BLaER1 (cell line): ENCODE measurements at regions not wholly inside any gene's neighbourhood (a gene's known extent, or its start where the extent isn't known, plus 50 kb on each side); places are given as distances from the start of the nearest gene placed in this dataset.
"Not testable (repeated sequence)": the region's sequence is repeated elsewhere in the genome, so short reads cannot be mapped to it uniquely, and the experiment has no call there.

Experiments
- H3K27ac ChIP-seq: shearing (Covaris generic); formaldehyde crosslinking; 2 replicates; pipeline ENCODE4 v1.8.1; 2022
- H3K27me3 ChIP-seq: shearing (Covaris generic); formaldehyde crosslinking; 2 replicates; pipeline ENCODE4 v1.8.1; 2022
- H3K36me3 ChIP-seq: shearing (Covaris generic); formaldehyde crosslinking; 2 replicates; pipeline ENCODE4 v1.8.1; 2022
- H3K4me1 ChIP-seq: shearing (Covaris generic); formaldehyde crosslinking; 2 replicates; pipeline ENCODE4 v1.8.1; 2022
- H3K4me2 ChIP-seq: shearing (Covaris generic); formaldehyde crosslinking; 2 replicates; pipeline ENCODE4 v1.8.1; 2022
- H3K4me3 ChIP-seq: shearing (Covaris generic); formaldehyde crosslinking; 2 replicates; pipeline ENCODE4 v1.8.1; 2022
- H3K9ac ChIP-seq: shearing (Covaris generic); formaldehyde crosslinking; 2 replicates; pipeline ENCODE4 v1.8.1; 2022
- H3K9me3 ChIP-seq: shearing (Covaris generic); formaldehyde crosslinking; 2 replicates; pipeline ENCODE4 v1.8.1; 2022
- H4K20me1 ChIP-seq: shearing (Covaris generic); formaldehyde crosslinking; 2 replicates; pipeline ENCODE4 v1.8.1; 2022
- Cebpa-rat ChIP-seq: shearing (Covaris generic); IDR thresholded peaks from 2 replicates; pipeline ENCODE4 v1.8.1; 2022

DNA sequence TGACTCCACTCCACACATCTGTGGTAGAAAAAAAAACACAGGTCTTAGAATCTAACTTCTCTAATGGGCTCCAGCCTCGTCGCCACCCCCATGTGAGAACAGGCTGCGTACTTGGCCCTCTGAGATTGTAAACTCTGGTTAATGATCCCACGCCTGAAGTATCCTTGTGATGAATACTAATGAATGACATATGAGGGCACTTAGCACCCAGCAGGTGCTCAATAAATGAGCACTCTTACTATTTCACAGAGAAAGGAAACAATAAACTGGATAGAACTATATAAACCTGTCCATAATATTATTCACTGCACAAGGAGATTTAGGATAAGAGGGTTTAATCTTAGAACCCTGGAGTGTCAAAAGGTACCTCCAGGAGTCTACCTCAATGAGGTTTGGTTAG, 310.1 kb upstream of the HNRNPA3 start:
- H3K36me3 ChIP-seq = no peaks in the 10 kb centered on the region
- no peak overlapping the region for H3K4me3 ChIP-seq
- H3K9me3 ChIP-seq = no peaks in the 10 kb centered on the region
- no peak overlapping the region for H3K27ac ChIP-seq
- H3K9ac ChIP-seq = no peak overlapping the region
- no peak for TF ChIP-seq Cebpa-rat
- no peaks in the 10 kb centered on the region for H3K27me3 ChIP-seq
- no peak overlapping the region for H3K4me2 ChIP-seq
- H4K20me1 ChIP-seq = no peaks in the 10 kb centered on the region
- H3K4me1 ChIP-seq = no peaks in the 10 kb centered on the region

DNA sequence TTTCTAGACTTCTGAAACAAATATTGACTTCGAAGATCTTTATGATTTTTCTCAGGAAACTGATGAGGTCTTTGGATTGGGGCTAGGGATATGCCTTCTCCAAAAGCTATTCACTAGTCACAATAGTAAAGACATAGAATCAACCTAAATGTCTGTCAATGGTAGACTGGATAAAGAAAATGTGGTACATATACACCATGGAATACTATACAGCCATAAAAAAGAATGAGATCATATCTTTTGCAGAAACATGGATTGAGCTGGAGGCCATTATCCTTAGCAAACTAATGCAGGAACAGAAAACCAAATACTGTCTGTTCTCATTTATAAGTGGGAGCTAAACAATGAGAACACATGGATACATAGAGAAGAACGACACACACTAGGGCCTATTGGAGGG, 308.5 kb upstream of the HNRNPA3 start:
- not testable (repeated sequence) for H3K4me3 ChIP-seq, H3K4me2 ChIP-seq, H3K4me1 ChIP-seq, H3K9me3 ChIP-seq, H3K36me3 ChIP-seq, H3K27me3 ChIP-seq, H3K9ac ChIP-seq, H4K20me1 ChIP-seq, H3K27ac ChIP-seq

DNA sequence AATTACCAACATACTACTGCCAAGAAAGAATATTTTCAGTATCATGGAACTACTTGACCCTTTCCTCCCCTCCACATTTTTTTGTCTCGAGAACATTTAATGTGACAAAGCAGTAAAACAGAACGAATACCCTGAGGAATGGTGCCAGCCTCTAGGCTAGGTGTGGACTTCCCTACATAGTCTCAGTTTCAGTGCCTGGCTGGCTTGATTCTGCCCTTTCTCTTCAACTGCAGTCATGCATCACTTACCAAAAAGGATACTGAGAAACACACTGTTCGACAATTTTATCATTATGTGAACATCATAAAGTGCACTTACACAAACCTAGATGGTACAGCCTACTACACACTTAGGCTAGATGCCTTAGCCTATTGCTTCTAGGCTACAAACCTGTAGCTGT, 305.3 kb upstream of the HNRNPA3 start:
- Histone ChIP-seq H3K4me1 (no peaks in the 10 kb centered on the region), H3K4me3 (no peak overlapping the region), H3K9me3 (no peaks in the 10 kb centered on the region), H3K9ac (no peak overlapping the region), H3K4me2 (no peak overlapping the region), H3K27me3 (no peaks in the 10 kb centered on the region), H4K20me1 (no peaks in the 10 kb centered on the region), H3K36me3 (no peaks in the 10 kb centered on the region), H3K27ac (no peak overlapping the region)
- no peak for TF ChIP-seq Cebpa-rat

DNA sequence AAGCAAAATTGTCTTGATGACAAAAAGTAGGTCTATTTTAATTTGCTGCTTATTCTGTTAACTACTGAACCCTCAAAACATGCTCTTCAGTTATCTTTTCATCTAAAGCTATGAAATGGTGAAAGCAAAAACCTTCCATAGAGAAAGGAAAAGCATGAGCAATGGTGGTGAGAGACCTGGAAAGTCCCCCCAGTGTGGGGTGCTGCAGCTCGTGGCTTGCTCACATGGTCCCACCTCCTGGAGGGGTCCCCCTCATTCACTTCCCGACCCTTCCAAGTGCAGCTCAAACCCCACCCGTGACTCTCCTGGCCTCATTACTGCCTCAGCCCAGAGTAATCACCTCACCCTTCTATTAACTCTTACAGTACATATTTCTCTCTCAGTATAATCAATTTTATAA, 301.8 kb upstream of the HNRNPA3 start:
- Histone ChIP-seq H3K36me3 (no peaks in the 10 kb centered on the region), H3K9ac (no peak overlapping the region), H4K20me1 (no peaks in the 10 kb centered on the region), H3K27me3 (no peaks in the 10 kb centered on the region), H3K4me3 (no peak overlapping the region), H3K4me1 (no peaks in the 10 kb centered on the region), H3K9me3 (no peaks in the 10 kb centered on the region), H3K27ac (no peak overlapping the region), H3K4me2 (no peak overlapping the region)
- TF ChIP-seq Cebpa-rat = no peak

DNA sequence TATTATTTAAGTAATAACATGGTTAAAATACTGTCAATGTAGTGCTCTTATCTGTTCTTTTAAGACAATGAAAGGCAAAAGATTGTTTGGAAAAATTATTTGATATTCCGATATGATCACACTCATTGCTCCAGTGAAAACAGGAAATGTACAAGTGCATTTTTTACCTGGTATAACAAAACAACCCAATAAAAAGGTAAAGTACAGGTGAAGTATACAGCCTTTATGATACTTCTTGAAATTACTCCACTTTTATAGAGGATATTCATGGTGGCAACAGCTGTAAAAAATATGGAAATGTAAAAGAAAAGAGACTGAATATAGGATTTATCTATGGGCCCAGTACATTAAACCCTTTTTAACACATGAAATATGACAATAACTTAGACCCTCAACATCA, 298.6 kb upstream of the HNRNPA3 start:
- H3K27me3 ChIP-seq = no peaks in the 10 kb centered on the region
- TF ChIP-seq Cebpa-rat = no peak
- H3K4me1 ChIP-seq = no peaks in the 10 kb centered on the region
- H3K27ac ChIP-seq = no peak overlapping the region
- no peak overlapping the region for H3K4me2 ChIP-seq
- H3K9me3 ChIP-seq = no peaks in the 10 kb centered on the region
- no peak overlapping the region for H3K4me3 ChIP-seq
- no peaks in the 10 kb centered on the region for H4K20me1 ChIP-seq
- H3K9ac ChIP-seq = no peak overlapping the region
- no peaks in the 10 kb centered on the region for H3K36me3 ChIP-seq

DNA sequence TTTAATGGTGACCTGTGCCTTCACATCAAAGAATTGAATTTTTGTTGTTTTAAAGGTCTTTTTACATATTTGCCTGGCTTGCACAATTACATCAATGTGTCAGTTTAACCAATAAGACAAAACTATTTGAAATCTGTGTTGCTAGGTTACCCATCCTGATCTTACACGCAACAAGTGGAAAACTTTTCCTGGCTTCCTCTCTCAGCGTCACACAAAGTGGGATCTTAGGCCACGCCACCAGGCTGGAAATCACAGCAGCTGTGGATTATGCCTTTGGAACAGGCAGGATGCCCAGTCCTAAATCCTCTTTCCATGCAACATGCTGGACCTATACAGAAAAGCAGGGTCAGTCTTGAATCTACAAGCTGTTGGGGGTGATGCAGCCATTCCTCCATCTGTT, 298.2 kb upstream of the HNRNPA3 start:
- no peak for TF ChIP-seq Cebpa-rat
- no peak overlapping the region for H3K4me3 ChIP-seq
- no peak overlapping the region for H3K9ac ChIP-seq

DNA sequence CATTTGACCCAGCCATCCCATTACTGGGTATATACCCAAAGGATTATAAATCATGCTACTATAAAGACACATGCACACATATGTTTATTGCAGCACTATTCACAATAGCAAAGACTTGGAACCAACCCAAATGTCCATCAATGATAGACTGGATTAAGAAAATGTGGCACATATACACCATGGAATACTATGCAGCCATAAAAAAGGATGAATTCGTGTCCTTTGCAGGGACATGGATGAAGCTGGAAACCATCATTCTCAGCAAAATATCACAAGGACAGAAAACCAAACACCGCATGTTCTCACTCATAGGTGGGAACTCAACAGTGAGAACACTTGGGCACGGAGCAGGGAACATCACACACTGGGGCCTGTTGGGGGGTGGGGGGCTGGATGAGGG, 290.0 kb upstream of the HNRNPA3 start:
- not testable (repeated sequence) for H3K9me3 ChIP-seq, H4K20me1 ChIP-seq, H3K4me3 ChIP-seq, H3K9ac ChIP-seq, H3K36me3 ChIP-seq, H3K27me3 ChIP-seq, H3K27ac ChIP-seq, H3K4me2 ChIP-seq, H3K4me1 ChIP-seq

More for the DNA sequence above, 298.2 kb upstream of the HNRNPA3 start:
- Histone ChIP-seq H3K36me3 (no peaks in the 10 kb centered on the region), H3K27ac (no peak overlapping the region), H4K20me1 (no peaks in the 10 kb centered on the region), H3K27me3 (no peaks in the 10 kb centered on the region), H3K9me3 (no peaks in the 10 kb centered on the region), H3K4me2 (no peak overlapping the region), H3K4me1 (no peaks in the 10 kb centered on the region)

DNA sequence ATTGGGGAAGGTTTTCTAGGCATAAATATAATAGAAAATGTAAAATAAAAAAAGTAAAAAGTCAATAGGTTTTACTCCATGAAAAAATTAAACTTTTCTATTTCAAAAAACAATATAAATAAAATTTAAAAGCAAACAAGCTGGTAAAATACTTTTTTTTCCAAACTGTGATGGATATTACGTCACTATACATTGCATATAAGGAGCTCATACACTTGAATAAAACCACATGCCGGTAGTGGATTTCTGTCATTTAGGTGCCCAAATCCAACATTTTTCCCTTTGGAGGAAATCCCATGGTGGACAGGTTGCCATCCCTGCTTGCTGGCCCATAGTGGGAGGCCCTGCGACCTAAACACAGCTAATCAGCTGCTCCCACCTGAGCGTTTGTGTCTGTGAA, 289.4 kb upstream of the HNRNPA3 start:
- TF ChIP-seq Cebpa-rat = no peak
- H3K9ac ChIP-seq = no peak overlapping the region
- no peaks in the 10 kb centered on the region for H3K4me1 ChIP-seq
- no peak overlapping the region for H3K4me3 ChIP-seq
- no peaks in the 10 kb centered on the region for H3K36me3 ChIP-seq
- H3K9me3 ChIP-seq = no peaks in the 10 kb centered on the region
- no peak overlapping the region for H3K27ac ChIP-seq
- no peaks in the 10 kb centered on the region for H3K27me3 ChIP-seq
- no peak overlapping the region for H3K4me2 ChIP-seq
- H4K20me1 ChIP-seq = no peaks in the 10 kb centered on the region

DNA sequence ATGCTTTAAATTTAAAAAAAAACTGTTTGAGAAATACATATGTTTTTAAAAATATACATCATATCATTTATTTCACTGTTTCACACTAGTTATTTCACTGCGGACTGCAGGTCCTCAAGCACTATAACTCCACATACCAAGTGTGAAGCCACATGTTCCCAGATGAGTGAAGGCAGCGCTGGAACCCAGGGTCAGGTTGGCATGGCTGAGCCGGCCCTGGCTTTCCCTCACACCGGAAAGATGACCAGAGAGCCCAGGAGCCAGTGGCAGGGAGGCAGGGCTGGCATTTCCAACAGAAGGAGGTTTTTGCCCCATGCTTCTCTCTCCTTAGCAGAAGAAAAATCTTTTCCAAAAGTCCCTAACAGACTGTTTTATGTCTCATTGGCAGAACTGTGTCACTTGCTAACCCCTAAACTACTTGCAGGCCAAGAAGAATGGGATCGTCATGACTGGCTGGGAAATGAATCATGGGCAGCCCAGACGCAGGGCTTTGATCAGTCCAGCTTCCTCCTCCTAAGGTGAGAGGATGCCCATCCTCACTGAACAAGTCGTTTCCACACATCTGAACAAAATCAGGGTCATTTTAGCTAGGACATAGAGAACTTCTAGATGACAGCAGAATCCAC, 287.6 kb upstream of the HNRNPA3 start:
- H4K20me1 ChIP-seq = no peaks in the 10 kb centered on the region
- H3K9me3 ChIP-seq = no peaks in the 10 kb centered on the region
- H3K9ac ChIP-seq = no peak overlapping the region
- H3K36me3 ChIP-seq = no peaks in the 10 kb centered on the region
- H3K4me3 ChIP-seq = no peak overlapping the region
- no peaks in the 10 kb centered on the region for H3K27me3 ChIP-seq
- no peaks in the 10 kb centered on the region for H3K4me1 ChIP-seq
- no peak for TF ChIP-seq Cebpa-rat
- no peak overlapping the region for H3K4me2 ChIP-seq
- no peak overlapping the region for H3K27ac ChIP-seq

DNA sequence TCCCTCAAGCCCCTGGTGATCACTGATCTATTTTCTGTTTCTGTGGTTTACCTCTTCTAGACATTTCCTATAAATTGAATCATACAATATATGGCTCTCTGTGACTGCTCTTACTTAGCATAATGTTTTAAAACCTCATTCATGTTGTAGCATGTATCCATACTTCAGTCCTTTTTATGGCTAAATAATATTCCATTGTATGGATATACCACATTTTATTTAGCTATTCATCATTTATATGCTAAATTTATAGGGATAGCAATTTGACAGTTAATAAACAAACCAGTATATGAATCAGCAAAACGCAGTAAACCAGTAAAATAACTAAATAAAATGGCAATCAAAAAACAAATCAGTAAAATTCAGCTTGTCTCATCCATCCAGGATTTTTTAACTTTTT, 286.1 kb upstream of the HNRNPA3 start:
- Histone ChIP-seq H3K4me1 (no peaks in the 10 kb centered on the region), H3K27me3 (no peaks in the 10 kb centered on the region), H3K27ac (no peak overlapping the region), H3K9me3 (no peaks in the 10 kb centered on the region), H3K9ac (no peak overlapping the region), H3K4me3 (no peak overlapping the region), H4K20me1 (no peaks in the 10 kb centered on the region), H3K36me3 (no peaks in the 10 kb centered on the region), H3K4me2 (no peak overlapping the region)
- TF ChIP-seq Cebpa-rat = no peak

DNA sequence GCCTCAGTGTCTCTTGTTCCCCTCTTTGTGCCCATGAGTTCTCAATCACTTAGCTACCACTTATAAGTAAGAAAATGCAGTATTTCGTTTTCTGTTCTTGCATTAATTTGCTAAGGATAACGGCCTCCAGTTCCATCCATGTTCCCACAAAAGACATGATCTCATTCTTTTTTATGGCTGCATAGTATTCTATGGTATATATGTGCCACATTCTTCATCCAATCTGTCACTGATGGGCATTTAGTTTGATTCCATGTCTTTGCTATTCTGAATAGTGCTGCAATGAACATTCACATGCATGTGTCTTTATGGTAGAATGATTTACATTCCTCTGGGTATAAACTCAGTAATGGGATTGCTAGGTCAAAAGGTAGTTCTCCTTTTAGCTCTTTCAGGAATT, 283.2 kb upstream of the HNRNPA3 start:
- H3K36me3 ChIP-seq, H4K20me1 ChIP-seq, H3K27ac ChIP-seq, H3K4me2 ChIP-seq, H3K4me1 ChIP-seq, H3K4me3 ChIP-seq, H3K9me3 ChIP-seq, H3K9ac ChIP-seq, H3K27me3 ChIP-seq: not testable (repeated sequence)
